ENCODE measurements at regions not wholly inside any gene's neighbourhood (a gene's known extent, or its start where the extent isn't known, plus 50 kb on each side); places are given as distances from the start of the nearest gene placed in this dataset.

GRCh38 chr2:65868177-65868576 is 435.8 kb upstream of the SPRED2 start:
- TF ChIP-seq CTCF (IDR thresholded peaks at IDR 0.05; ENCODE audit: control insufficient read depth, extremely low read depth, insufficient read depth), result no peak
- DNase-seq (ENCODE audit: low read depth), result no peak
- no peak overlapping the region for H3K4me3 ChIP-seq (ENCODE audit: low read depth, low read length)

- TF ChIP-seq CTCF (IDR thresholded peaks at IDR 0.05; ENCODE audit: control insufficient read depth, extremely low read depth, insufficient read depth), result no peak
- no peak overlapping the region for H3K4me3 ChIP-seq (ENCODE audit: low read depth, low read length)
- no peak for DNase-seq (ENCODE audit: low read depth)
These were observed 435.0 kb upstream of the SPRED2 start for GRCh38 chr2:65867446-65867845.

GRCh38 chr2:65866148-65866547 is 433.7 kb upstream of the SPRED2 start:
- H3K4me3 ChIP-seq (ENCODE audit: low read depth, low read length), result no peak overlapping the region
- DNase-seq (ENCODE audit: low read depth), result no peak
- TF ChIP-seq CTCF (IDR thresholded peaks at IDR 0.05; ENCODE audit: control insufficient read depth, extremely low read depth, insufficient read depth), result no peak

- TF ChIP-seq CTCF (IDR thresholded peaks at IDR 0.05; ENCODE audit: control insufficient read depth, extremely low read depth, insufficient read depth), result no peak
- no peak for DNase-seq (ENCODE audit: low read depth)
- no peak overlapping the region for H3K4me3 ChIP-seq (ENCODE audit: low read depth, low read length)
These were observed 432.2 kb upstream of the SPRED2 start for GRCh38 chr2:65864619-65865018.

GRCh38 chr2:65863713-65864112 is 431.3 kb upstream of the SPRED2 start:
- TF ChIP-seq CTCF (IDR thresholded peaks at IDR 0.05; ENCODE audit: control insufficient read depth, extremely low read depth, insufficient read depth), result no peak
- no peak overlapping the region for H3K4me3 ChIP-seq (ENCODE audit: low read depth, low read length)
- DNase-seq (ENCODE audit: low read depth), result no peak

GRCh38 chr2:65856928-65857327 is 424.5 kb upstream of the SPRED2 start:
- no peak for TF ChIP-seq CTCF (IDR thresholded peaks at IDR 0.05; ENCODE audit: control insufficient read depth, extremely low read depth, insufficient read depth)
- DNase-seq (ENCODE audit: low read depth), result no peak
- no peak overlapping the region for H3K4me3 ChIP-seq (ENCODE audit: low read depth, low read length)

- TF ChIP-seq CTCF (IDR thresholded peaks at IDR 0.05; ENCODE audit: control insufficient read depth, extremely low read depth, insufficient read depth), result no peak
- H3K4me3 ChIP-seq (ENCODE audit: low read depth, low read length), result no peak overlapping the region
These were observed 424.0 kb upstream of the SPRED2 start for GRCh38 chr2:65856423-65856822.

More at GRCh38 chr2:65856423-65856822, 424.0 kb upstream of the SPRED2 start:
- DNase-seq (ENCODE audit: low read depth), result no peak

All from LNCaP clone FGC (cell line).